ENCODE measurements at regions not wholly inside any gene's neighbourhood (a gene's known extent, or its start where the extent isn't known, plus 50 kb on each side); places are given as distances from the start of the nearest gene placed in this dataset.

DNA sequence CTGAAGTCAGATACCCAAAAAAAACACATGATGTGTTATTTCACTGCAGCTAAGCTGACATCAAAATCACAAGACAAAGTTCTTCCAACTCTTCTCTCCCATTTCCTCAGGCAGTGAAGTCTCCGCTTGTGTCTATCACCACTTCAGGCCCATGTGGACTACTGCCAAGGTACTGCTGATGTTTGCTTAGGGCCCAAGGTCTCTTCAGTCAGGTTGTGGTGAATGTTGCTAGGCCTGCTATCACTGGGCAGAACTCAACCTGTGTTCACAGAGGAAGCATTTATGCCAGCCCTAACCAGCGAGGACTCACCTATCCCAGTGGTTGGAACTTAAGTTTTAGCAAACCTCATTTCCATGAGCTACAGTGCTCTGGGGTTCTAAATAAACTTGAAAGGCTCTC is 156.5 kb upstream of the BRINP3 start:
- TF ChIP-seq, protein P1, sequence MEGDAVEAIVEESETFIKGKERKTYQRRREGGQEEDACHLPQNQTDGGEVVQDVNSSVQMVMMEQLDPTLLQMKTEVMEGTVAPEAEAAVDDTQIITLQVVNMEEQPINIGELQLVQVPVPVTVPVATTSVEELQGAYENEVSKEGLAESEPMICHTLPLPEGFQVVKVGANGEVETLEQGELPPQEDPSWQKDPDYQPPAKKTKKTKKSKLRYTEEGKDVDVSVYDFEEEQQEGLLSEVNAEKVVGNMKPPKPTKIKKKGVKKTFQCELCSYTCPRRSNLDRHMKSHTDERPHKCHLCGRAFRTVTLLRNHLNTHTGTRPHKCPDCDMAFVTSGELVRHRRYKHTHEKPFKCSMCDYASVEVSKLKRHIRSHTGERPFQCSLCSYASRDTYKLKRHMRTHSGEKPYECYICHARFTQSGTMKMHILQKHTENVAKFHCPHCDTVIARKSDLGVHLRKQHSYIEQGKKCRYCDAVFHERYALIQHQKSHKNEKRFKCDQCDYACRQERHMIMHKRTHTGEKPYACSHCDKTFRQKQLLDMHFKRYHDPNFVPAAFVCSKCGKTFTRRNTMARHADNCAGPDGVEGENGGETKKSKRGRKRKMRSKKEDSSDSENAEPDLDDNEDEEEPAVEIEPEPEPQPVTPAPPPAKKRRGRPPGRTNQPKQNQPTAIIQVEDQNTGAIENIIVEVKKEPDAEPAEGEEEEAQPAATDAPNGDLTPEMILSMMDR (IDR thresholded peaks at IDR 0.05), result no peak
- no peak for TF ChIP-seq ZFX (IDR thresholded peaks at IDR 0.05; ENCODE audit: borderline replicate concordance)

All from 22Rv1 (cell line).